Osteocyte (in vitro differentiated cells): ENCODE measurements at regions not wholly inside any gene's neighbourhood (a gene's known extent, or its start where the extent isn't known, plus 50 kb on each side); places are given as distances from the start of the nearest gene placed in this dataset.

Experiments used
- DNase-seq: peaks from one replicate; pipeline ENCODE4 v3.0.0; 2021; ENCODE audit warnings: mixed read lengths; ENCODE audit not compliant: unreplicated experiment; ENCODE audit errors: extremely low spot score
- H3K27ac Mint-ChIP-seq: one replicate; pipeline ENCODE4 v1.8.0; 2021; ENCODE audit warnings: mild to moderate bottlenecking, mixed read lengths; ENCODE audit not compliant: unreplicated experiment
- H3K27me3 Mint-ChIP-seq: one replicate; pipeline ENCODE4 v1.8.0; 2021; ENCODE audit warnings: mixed read lengths; ENCODE audit not compliant: unreplicated experiment
- H3K36me3 Mint-ChIP-seq: one replicate; pipeline ENCODE4 v1.8.0; 2021; ENCODE audit warnings: mixed read lengths; ENCODE audit not compliant: unreplicated experiment
- H3K4me1 Mint-ChIP-seq: one replicate; pipeline ENCODE4 v1.8.0; 2021; ENCODE audit warnings: mixed read lengths; ENCODE audit not compliant: unreplicated experiment
- H3K4me3 Mint-ChIP-seq: one replicate; pipeline ENCODE4 v1.8.0; 2021; ENCODE audit warnings: mild to moderate bottlenecking, moderate library complexity, mixed read lengths; ENCODE audit not compliant: unreplicated experiment
- H3K9me3 Mint-ChIP-seq: one replicate; pipeline ENCODE4 v1.8.0; 2021; ENCODE audit warnings: mixed read lengths; ENCODE audit not compliant: unreplicated experiment
- CTCF ChIP-seq: fragments of 200-600 bp; sonication (generic); IDR thresholded peaks from 2 replicates; pipeline ENCODE4 v1.5.0; 2021; ENCODE audit warnings: antibody characterized with exemption, mild to moderate bottlenecking, moderate library complexity

- no peak overlapping the region for H3K27ac Mint-ChIP-seq
- H3K36me3 Mint-ChIP-seq: no peaks in the 10 kb centered on the region
- TF ChIP-seq CTCF: no peak
- no peak for DNase-seq
- H3K27me3 Mint-ChIP-seq: no peaks in the 10 kb centered on the region
- H3K9me3 Mint-ChIP-seq: no peaks in the 10 kb centered on the region
- no peak overlapping the region for H3K4me3 Mint-ChIP-seq
- no peaks in the 10 kb centered on the region for H3K4me1 Mint-ChIP-seq
Measured at GRCh38 chr7:49479936-49480544, 293.4 kb upstream of the VWC2 start.

DNA sequence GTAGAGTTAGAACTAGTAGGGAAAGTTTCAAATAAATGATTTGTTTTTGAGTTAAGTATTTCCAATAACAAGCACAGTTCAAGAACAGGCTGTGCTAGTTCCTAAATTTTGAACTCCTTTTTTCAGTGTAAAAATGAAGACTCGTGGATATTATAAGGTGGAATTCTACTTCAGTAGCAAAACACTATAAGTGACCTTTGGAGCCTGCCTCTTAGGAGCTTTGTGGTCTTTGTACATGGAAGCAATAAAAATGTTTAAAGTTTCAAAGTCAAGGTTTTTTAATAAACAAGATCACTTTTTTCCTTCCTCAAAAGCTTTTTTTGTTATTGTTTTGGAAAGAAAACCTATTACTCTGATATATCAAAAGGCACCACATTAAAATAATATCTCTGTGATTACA, 292.4 kb upstream of the VWC2 start:
- H3K27ac Mint-ChIP-seq: no peak overlapping the region
- no peak overlapping the region for H3K4me3 Mint-ChIP-seq
- no peaks in the 10 kb centered on the region for H3K4me1 Mint-ChIP-seq
- H3K9me3 Mint-ChIP-seq: no peaks in the 10 kb centered on the region
- DNase-seq: no peak
- TF ChIP-seq CTCF: no peak
- H3K36me3 Mint-ChIP-seq: no peaks in the 10 kb centered on the region
- no peaks in the 10 kb centered on the region for H3K27me3 Mint-ChIP-seq

DNA sequence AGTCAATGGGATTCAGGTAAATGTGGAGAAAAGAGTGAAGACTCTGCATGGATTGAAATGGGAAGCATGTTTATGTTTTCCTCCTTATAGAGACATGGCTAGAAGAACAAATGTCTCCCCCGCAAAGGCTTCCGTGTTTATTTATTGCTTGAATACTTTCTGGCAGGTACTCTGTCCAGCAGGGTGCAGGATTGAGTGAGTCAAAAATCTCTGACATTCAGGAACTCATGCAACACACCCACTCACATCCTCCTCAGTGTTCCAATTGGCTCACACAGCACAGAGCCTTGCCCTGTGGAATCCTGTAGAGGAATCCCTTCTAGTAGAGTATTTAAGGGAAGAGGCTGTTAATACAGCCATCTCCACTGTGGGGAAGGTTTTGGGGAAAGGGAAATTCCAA, 290.3 kb upstream of the VWC2 start:
- no peaks in the 10 kb centered on the region for H3K4me1 Mint-ChIP-seq
- H3K27me3 Mint-ChIP-seq: no peaks in the 10 kb centered on the region
- no peaks in the 10 kb centered on the region for H3K9me3 Mint-ChIP-seq
- no peak overlapping the region for H3K4me3 Mint-ChIP-seq
- H3K36me3 Mint-ChIP-seq: no peaks in the 10 kb centered on the region
- no peak for TF ChIP-seq CTCF
- no peak overlapping the region for H3K27ac Mint-ChIP-seq
- no peak for DNase-seq

- no peak for DNase-seq
- H3K36me3 Mint-ChIP-seq: no peaks in the 10 kb centered on the region
- no peaks in the 10 kb centered on the region for H3K4me1 Mint-ChIP-seq
- no peaks in the 10 kb centered on the region for H3K9me3 Mint-ChIP-seq
- H3K27me3 Mint-ChIP-seq: no peaks in the 10 kb centered on the region
- no peak for TF ChIP-seq CTCF
- no peak overlapping the region for H3K4me3 Mint-ChIP-seq
- no peak overlapping the region for H3K27ac Mint-ChIP-seq
Measured at GRCh38 chr7:49486974-49487829, 286.2 kb upstream of the VWC2 start.

DNA sequence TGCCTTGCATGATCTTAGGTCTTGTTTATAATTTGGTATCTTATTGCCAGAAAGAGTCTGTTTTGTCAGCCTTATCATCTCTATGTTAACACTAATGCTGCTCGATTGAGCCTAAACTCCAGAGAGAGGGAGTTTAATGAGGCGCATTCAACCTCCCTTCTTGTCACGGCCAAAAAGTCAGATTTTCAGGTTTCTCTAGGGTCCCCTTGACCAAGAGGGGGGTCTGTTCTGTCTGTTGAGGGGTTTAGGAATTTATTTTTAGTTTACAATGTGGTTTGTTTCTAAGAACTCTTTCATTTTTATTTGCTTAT, 285.7 kb upstream of the VWC2 start:
- Mint-ChIP-seq H3K4me3 (no peak overlapping the region), H3K27me3 (no peaks in the 10 kb centered on the region), H3K27ac (no peak overlapping the region), H3K4me1 (no peaks in the 10 kb centered on the region), H3K9me3 (no peaks in the 10 kb centered on the region), H3K36me3 (no peaks in the 10 kb centered on the region)
- TF ChIP-seq CTCF: no peak
- DNase-seq: no peak
